ENCODE measurements at regions not wholly inside any gene's neighbourhood (a gene's known extent, or its start where the extent isn't known, plus 50 kb on each side); places are given as distances from the start of the nearest gene placed in this dataset.
"Not testable (repeated sequence)": the region's sequence is repeated elsewhere in the genome, so short reads cannot be mapped to it uniquely, and the experiment has no call there.

DNA sequence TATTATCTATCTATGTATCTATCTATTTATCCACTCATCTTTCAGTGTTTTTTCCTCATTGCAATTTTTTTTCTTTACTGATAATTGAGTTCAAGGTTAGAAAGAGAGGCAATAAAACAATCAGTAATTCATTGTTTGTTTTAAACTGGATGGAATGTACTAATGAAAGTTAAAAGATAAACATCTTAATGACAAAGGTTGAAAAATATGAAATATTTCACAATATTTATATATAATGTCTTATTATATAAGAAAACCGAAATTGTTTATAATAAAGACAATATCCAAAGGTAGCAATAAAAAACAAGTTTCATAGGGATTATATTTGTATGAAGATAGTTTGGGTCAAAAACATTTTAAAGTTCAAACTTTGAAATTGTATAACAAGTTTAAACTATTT, 1015.5 kb upstream of the MIR17HG start:
- DNase-seq (ENCODE audit: low read depth): no peak

DNA sequence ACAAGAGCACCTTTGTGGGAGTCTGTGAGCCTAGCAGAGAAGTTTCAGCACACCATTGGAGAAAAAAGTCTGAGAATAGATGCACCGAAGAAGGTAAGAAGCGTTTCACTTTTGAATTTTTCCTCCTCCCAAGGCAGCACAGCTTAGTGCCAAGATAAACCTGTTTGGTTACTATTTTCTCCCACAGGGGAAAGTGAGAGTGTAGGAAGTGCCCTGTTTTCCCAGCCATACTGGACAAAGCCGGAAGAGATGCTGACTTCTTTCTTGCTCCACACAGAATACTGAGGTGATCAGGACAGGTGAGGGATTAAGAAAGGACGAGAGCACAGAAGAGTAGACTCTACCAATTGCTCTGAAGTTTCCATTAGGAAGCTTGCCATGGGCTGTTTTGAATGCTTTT, 1011.0 kb upstream of the MIR17HG start:
- no peak for DNase-seq (ENCODE audit: low read depth)

DNA sequence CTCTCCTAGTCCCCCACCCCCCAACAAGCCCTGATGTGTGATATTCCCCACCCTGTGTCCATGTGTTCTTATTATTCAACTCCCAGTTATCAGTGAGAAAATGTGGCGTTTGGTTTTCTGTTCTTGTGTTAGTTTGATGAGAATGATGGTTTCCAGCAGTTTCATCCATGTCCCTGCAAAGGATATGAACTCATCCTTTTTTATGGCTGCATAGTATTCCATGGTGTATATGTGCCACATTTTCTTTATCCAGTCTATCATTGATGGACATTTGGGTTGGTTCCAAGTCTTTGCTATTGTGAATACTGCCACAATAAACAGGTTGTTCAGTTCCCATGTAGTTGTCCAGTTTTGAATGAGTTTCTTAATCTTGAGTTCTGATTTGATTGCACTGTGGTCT, 1006.1 kb upstream of the MIR17HG start:
- not testable (repeated sequence) for DNase-seq (ENCODE audit: low read depth)

DNA sequence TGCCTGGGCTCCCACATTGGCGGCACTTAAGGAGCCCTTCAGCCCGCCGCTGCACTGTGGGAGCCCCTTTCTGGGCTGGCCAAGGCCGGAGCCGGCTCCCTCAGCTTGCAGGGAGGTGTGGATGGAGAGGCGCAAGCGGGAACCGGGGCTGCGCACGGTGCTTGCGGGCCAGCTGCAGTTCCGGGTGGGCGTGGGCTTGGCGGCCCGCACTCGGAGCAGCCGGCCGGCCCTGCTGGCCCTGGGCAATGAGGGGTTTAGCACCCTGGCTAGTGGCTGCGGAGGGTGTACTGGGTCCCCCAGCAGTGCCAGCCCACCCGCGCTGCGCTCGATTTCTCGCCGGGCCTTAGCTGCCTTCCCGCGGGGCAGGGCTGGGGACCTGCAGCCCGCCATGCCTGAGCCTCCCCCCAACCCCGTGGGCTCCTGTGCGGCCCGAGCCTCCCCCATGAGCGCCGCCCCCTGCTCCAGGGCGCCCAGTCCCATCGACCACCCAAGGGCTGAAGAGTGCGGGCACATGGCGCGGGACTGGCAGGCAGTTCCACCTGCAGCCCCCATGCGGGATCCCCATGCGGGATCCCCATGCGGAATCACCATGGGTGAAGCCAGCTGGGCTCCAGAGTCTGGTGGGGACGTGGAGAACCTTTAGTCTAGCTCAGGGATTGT, 998.9 kb upstream of the MIR17HG start:
- not testable (repeated sequence) for DNase-seq (ENCODE audit: low read depth)

DNA sequence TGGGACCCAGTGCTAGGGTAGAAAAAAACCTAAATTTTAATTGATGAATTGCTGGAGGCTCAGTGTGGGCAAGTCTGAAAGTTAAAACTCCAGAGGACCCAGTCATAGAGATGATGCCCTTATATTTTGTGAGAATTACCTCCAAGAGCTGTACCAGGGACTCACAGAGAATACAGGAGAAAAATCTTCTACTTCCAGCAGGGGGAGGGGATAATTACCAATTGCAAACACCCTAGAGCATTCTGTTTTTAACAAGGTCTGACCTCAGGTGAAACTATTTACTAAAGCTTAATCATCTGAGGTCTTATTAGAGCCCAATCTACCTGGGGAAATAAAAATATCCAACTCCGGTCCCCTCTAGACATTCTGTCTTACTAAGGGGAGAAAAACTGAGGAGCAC, 994.7 kb upstream of the MIR17HG start:
- DNase-seq (ENCODE audit: low read depth): no peak

DNA sequence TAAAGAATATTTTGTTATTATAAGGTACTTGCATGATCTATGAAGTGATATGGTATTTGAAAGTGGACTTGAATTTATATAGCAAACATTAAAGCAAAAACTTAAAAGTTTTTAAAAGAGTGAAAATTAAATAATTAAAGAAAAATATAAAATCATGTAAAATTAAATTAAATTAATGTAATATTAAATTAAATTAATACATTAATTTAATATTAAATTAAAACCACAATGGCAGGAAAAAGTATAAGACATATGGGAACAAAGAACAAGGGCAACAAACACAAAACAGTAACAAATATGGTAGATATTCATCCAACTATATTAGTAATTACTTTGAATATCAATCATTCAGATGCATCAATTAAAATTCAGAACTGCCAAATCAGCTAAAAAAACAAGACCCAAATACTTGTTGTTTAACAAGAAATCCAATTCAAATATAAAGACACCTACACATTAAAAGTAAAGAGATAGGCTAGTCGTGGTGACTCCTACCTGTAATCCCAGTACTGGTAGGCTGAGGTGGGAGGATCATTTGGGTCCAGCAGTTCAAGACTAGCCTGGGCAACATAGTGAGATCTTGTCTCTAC, 992.2 kb upstream of the MIR17HG start:
- no peak for DNase-seq (ENCODE audit: low read depth)

DNA sequence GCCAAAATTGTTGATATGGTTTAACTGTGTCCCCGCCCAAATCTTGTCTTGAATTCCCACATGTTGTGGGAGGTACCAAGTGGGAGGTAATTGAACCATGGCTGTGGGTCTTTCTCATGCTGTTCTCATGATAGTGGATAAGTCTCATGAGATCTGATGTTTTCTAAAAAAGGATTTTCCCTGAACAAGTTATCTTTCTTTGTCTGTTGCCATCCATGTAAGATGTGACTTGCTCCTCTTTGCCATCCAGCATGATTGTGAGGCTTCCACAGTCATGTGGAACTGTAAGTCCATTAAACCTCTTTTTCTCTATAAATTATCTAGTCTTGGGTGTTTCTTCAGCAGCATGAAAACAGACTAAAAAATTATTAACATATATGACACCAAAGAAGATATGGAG, 986.7 kb upstream of the MIR17HG start:
- DNase-seq (ENCODE audit: low read depth): no peak

DNA sequence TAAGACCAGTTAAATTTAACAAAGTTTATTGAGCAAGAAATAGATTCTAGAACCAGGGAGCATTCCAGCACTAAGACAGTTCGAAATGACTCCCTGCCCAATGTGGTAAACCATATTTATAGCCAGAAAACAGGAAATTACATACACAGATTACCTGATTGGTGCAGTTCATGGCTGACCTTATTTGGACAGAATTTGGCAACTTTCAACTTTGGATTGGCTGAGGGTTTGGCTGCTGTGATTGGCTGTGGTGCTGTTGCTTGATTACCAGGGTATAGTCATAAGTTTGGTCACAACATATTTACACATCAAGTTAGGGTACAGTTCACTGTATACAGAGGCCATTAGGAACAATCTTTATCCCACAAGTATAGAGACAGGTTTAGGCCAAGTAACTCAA, 984.8 kb upstream of the MIR17HG start:
- no peak for DNase-seq (ENCODE audit: low read depth)

DNA sequence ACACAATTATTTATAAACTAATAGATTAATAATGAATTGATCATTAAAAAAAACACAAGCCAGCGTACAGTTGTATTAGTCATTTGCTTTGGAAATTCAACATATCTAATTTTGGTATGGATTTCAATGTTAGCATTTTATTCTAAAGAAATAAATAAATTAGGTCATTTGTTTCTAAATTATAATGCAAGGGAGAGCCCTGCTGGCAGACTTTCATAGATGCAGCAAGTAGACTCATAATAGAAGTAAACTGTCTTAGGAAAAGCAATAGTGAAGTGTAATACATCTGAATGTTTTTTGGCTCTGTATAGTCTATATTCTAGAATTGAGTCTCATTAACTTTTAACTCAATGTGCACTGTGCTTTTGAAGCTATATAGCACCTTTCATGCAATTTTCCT, 982.4 kb upstream of the MIR17HG start:
- DNase-seq (ENCODE audit: low read depth): no peak

DNA sequence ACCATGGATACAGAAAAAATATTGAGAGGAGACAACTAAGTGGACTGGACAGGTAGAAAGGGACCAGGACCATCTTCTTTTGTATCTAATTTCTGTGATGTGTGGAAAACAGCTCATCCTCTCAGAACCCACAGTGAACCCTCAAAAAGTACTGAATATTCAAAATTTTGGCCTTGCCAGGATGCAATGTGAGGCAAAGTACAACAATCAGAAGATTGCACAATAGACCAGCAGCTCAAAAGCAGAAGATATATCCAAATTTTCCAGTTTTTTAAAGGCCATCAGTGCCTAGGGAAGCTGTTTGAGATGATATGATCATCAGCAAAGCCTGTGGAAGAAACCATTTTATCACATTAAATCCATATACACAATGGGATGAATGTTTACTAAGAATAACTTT, 973.3 kb upstream of the MIR17HG start:
- DNase-seq (ENCODE audit: low read depth): no peak

DNA sequence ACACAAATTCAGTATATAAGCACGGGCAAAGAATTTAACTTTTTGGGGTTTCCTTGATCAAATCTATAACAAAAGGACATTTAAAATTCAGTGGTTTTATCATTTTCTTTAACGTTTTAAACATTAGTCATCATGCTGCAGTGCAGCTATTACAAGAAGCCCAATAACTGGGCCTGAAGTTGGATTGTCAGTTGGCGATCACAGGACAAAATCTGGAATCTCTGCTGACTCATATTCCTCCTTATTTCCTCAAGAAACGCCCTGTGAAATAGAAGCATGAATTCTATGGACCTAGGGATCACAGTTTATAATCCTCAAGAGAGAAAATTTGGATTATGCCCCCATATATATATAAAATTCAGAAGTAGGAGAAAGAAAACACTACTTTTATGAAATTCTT, 971.6 kb upstream of the MIR17HG start:
- DNase-seq (ENCODE audit: low read depth): no peak

DNA sequence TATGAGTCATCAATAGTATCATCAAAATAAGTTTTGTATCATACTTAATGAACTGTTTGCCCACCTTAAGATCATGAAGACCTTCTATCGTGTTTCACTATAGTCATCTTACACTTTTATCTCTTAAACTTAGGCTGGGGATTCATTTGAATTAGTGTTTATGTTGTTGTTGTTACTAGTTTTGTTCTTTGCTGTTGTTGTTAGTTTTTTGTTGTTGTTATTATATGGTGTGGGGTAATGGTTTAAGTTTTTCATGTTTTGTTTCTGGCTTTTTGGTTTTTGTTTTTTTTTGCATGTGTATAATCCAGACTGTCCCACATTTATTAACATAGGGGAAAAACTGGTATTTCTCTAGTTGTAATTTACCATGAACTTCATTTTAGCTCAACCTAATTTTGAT, 965.1 kb upstream of the MIR17HG start:
- no peak for DNase-seq (ENCODE audit: low read depth)

DNA sequence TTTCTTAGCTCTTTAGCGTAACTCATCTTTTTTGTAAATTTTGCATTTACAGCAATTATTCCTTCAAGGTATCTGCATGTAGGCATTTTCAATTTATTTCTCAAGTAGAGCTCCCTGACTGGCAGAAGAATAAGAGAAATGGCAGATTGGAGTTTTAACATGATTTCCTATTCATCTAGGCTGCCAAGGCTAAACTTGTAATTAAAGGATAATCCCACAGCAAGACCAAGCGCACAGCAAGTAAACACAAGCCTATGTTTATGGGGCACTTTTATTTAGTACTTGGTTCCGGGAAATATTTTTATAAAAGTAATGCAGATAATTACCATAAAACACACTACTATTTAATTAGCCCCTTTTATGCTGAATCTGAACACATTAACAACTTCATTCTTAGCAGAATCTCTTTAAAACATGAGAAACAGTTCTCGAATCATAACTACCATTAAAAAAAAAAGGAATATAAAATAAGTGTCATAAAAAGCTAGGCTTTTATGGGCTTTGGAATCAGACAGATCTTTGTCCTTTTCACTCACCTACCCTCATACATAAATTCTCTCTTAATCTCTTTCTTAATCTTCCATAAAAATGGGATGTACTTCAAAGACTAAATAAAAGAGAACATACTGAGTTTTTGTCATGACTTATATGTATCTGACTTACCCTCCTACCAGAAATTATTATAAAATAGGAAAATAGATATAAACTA, 961.6 kb upstream of the MIR17HG start:
- DNase-seq (ENCODE audit: low read depth): no peak

DNA sequence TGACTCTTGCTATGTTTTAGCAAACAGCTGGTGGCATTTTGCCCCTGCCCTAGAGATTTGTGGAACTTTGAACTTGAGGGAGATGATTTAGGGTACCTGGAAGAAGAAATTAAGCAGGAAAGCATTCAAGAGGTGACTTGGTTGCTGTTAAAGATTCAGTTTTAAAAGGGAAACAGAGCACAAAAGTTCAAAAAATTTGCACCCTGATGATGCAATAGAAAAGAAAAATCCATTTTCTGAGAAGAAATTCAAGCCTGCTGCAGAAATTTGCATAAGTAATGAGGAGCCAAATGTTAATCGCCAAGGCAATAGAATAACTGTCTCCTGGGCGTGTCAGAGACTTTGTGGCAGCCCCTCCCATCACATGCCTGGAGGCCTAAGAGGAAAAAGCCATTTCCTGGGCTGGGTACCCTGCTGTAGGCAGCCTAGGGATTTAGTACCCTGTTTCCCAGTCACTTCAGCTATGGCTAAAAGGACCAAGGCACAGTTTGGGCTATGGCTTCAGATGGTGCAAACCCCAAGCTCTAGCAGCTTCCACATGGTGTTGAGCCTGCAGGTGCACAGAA, 958.5 kb upstream of the MIR17HG start:
- DNase-seq (ENCODE audit: low read depth): no peak

DNA sequence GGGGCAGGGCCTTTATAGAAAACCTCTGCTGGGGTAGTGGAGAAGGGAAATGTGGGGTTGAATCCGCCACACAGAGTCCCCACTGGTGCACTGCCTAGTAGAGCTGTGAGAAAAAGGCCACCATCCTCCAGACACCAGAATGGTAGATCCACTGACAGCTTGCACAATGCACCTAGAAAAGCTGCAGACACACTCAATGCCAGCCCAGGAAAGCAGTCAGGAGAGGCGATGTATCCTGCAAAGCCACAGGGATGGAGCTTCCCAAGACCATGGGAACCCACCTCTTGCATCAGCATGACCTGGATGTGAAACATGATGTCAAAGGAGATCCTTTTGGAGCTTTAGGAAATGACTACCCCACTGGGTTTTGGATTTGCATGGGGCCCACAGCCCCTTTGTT, 958.0 kb upstream of the MIR17HG start:
- no peak for DNase-seq (ENCODE audit: low read depth)

DNA sequence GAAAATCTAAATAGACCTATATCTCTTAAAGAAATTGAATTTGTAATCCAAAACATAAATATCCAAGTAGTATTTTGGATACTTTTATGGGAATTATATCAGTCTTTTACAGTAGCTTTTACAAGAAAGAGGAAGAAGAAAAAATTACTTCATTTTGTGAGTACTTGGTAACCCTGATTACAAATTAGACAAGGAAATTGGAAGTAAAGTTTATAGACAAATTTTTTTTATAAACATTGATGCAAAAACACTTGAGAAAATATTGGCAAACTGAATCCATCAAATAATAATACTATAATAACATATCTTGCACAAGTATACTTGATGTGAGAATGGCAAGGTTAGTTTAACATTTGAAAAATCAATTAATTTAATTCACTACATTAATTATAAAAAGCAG, 954.1 kb upstream of the MIR17HG start:
- no peak for DNase-seq (ENCODE audit: low read depth)

DNA sequence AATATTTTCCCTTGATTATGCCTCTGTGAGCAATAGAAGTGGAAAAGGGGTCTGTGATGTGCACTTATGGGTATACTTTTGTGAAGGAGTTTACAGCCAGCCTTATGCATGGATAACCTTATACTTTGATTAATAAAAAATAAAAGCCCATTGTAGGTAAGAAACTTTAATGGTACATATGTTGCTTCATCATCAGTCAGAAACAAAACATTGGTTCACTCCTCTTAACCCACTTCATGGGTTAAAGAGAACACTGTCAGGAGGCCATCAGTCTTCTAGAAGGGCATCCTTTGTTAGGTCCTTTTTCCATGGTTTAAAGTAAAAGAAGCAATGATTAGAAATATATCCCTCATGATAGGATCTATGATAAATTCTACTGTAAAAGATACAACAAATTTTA, 952.1 kb upstream of the MIR17HG start:
- no peak for DNase-seq (ENCODE audit: low read depth)

DNA sequence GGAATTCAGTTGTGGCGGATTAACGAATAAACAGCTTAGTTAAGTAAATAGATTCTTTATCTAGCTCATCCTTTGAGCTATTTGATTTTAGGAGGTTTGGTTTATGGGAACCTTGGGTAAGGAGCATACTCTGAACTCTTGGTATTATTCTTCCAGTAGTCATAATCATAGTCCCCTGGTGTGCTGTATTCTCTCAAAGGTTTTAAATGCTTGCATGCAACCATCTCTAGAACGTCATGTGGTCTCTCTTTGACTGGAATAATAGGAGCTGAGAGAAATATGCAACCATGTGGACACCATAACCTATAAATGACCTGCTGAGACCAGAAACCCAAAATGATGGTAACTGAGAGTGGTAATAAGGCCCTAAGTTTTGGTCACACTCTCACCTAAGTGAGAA, 951.6 kb upstream of the MIR17HG start:
- DNase-seq (ENCODE audit: low read depth): no peak

DNA sequence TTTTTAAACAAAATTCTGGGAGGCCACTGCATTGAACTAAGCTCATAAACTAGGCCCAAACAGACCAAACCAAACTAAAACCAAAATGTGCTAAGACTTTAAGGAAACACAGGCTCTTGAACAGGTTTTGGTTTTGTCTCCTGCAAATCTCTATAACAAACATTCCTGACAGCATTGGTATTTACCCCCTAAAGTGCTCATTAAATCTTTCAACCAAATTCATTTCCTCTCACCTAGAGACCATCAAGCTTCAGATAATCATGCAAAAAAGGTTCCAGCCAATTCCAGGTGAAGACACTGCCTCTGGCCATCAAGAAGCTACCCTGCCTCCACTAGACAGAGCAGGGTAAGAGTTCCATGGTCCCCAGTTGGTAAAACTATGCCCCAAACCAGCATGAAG, 951.2 kb upstream of the MIR17HG start:
- no peak for DNase-seq (ENCODE audit: low read depth)

DNA sequence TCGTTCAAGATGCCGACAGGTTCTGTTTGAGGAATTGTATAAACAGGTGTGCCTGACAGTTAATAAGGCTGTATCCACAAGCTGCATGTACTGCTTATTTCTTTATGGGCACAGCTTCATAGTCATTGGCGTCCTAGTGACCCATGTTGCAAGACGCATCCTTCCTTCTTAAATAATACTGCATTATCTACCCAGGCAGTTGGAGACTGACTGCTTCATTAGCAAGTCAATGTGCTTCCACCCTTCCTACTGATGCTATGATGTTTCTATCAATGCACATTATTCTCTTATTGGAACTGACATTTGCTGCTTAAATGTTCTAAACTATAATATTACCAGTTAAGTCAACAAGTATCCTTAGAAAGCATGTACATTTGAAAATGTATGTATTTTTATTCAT, 950.0 kb upstream of the MIR17HG start:
- DNase-seq (ENCODE audit: low read depth): no peak

DNA sequence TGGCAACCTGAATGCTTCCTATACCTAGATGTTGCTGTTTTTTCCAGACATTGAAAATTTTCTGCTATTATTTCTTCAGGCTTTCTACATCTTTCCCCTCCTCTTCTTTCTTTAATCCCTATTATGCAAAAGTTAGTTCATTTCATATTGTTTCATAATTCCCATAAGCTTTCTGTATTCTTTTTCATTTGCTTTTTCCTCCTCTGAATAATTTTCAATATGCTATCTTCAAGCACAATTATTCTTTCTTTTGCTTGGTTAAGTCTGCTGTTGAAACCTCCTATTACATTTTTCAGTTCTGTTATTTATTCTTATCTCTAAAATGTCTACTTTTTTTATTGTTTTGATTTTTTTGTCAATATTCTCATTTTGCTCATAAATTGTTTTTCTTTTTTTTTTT, 947.1 kb upstream of the MIR17HG start:
- no peak for DNase-seq (ENCODE audit: low read depth)

DNA sequence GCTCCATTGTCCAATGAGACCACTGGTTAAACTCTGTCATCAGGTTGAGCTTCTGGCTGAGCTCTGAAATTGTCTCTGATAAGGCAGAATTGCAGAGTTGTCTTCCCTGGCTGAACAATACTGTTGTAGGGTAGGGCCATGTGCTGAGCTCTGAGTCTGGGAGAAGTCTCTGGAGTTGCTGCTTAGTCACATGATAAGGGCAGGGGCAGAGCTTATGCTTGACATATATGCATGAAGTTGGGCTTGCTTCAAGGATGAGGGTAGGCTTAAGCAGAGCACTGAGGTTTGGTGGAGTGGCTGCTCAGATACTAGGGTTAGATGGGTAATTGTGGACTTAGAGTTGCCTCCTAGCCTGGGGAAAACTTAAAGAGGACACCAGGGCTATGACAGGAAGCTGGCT, 946.3 kb upstream of the MIR17HG start:
- no peak for DNase-seq (ENCODE audit: low read depth)

DNA sequence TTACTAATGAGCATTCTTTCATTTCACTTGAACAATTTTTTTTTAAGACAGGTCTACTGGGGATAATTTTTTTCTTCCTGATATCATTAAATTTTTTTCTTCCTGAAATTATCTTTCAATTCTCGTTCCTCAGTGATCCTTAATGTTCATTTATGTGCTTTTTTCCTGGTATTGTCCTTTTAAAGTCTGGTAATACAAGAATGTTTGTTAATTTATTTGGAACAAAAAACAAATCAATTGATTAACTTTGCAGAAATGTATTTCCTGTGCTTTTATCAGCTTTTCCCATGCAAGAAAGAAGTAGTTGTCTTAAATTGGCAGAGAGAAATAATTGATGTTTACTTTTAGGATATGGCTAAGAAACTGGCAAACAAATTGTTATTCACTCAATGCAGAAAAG, 945.4 kb upstream of the MIR17HG start:
- DNase-seq (ENCODE audit: low read depth): no peak

DNA sequence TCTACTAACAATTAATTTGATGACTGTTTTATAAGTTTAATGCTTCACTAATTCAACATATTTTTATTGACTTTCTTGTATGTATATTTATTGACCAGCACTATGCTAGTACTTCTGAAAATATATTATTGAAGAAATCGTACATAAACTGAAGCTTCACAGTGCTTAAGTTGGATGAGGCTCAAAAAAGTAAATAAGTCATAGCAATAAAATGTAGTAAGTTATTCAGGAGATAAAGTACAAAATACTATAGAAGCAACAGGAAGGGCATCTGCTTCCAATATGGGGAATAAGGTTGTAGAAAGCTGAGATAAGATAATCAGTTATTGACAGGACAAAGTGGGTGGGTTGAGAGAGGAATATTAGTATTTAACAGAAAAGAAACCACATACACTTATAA, 944.9 kb upstream of the MIR17HG start:
- DNase-seq (ENCODE audit: low read depth): no peak

Data from activated T-helper 1 cell treated with Interleukin-2 at 50 U/mL for 16 hours (primary cell).